Neural cell (in vitro differentiated cells): ENCODE measurements at regions not wholly inside any gene's neighbourhood (a gene's known extent, or its start where the extent isn't known, plus 50 kb on each side); places are given as distances from the start of the nearest gene placed in this dataset.

Source experiments
- H2AFZ ChIP-seq: fragments of 200-600, 300-800 bp; sonication (generic), shearing (Covaris generic); 2 replicates; pipeline ENCODE4 v1.6.0; 2014; ENCODE audit warnings: low read depth, mild to moderate bottlenecking, antibody characterized with exemption, low read length, moderate library complexity
- H3F3A ChIP-seq: fragments of 200-600 bp; shearing (Covaris generic); 2 replicates; pipeline ENCODE4 v1.6.1; 2016; ENCODE audit warnings: mild to moderate bottlenecking, moderate library complexity, mixed read lengths, antibody characterized with exemption, low read length; ENCODE audit not compliant: insufficient read depth, poor library complexity, severe bottlenecking
- H3K27ac ChIP-seq: fragments of 200-600, 300-800 bp; sonication (generic), shearing (Covaris generic); 2 replicates; pipeline ENCODE4 v1.5.1; 2014; ENCODE audit warnings: mild to moderate bottlenecking, low read length, moderate library complexity
- H3K27me3 ChIP-seq: fragments of 300-800, 200-600 bp; sonication (generic), shearing (Covaris generic); 2 replicates; pipeline ENCODE4 v1.6.0; 2014; ENCODE audit warnings: mild to moderate bottlenecking, low read depth, low read length, moderate library complexity; ENCODE audit not compliant: insufficient read depth
- H3K36me3 ChIP-seq: fragments of 300-800, 200-600 bp; sonication (generic), shearing (Covaris generic); 2 replicates; pipeline ENCODE4 v1.5.1; 2014; ENCODE audit warnings: mild to moderate bottlenecking, antibody characterized with exemption, low read length, moderate library complexity; ENCODE audit not compliant: insufficient read depth
- H3K4me2 ChIP-seq: fragments of 300-800, 200-600 bp; sonication (generic), shearing (Covaris generic); 2 replicates; pipeline ENCODE4 v1.6.0; 2014; ENCODE audit warnings: mild to moderate bottlenecking, low read length
- H3K4me3 ChIP-seq: fragments of 300-800, 200-600 bp; sonication (generic), shearing (Covaris generic); 2 replicates; pipeline ENCODE4 v1.5.1; 2014; ENCODE audit warnings: mild to moderate bottlenecking, low read length, moderate library complexity
- H3K79me2 ChIP-seq: fragments of 200-600 bp; shearing (Covaris generic); replicated peaks from 2 replicates; pipeline ENCODE4 v1.6.0; 2014; ENCODE audit warnings: mild to moderate bottlenecking, low read length, moderate library complexity; ENCODE audit not compliant: insufficient read depth
- H3K9ac ChIP-seq: fragments of 300-800, 200-600 bp; sonication (generic), shearing (Covaris generic); 2 replicates; pipeline ENCODE4 v1.6.1; 2016; ENCODE audit warnings: mild to moderate bottlenecking, low read length, mixed read lengths
- H3K9me2 ChIP-seq: fragments of 200-600 bp; shearing (Covaris generic); 2 replicates; pipeline ENCODE4 v1.6.1; 2016; ENCODE audit warnings: mild to moderate bottlenecking, low read length, mixed read lengths; ENCODE audit not compliant: insufficient read depth
- H3K9me3 ChIP-seq: fragments of 200-600, 300-800 bp; sonication (generic), shearing (Covaris generic); 2 replicates; pipeline ENCODE4 v1.6.1; 2016; ENCODE audit warnings: mild to moderate bottlenecking, mixed run types, low read length, moderate library complexity, mixed read lengths
- H4K20me1 ChIP-seq: fragments of 200-600 bp; shearing (Covaris generic); 2 replicates; pipeline ENCODE4 v1.6.1; 2016; ENCODE audit warnings: mild to moderate bottlenecking, mixed run types; ENCODE audit not compliant: insufficient read depth
- CTCF ChIP-seq: fragments of 450-650 bp; IDR thresholded peaks from 2 replicates; pipeline ENCODE4 v1.5.1; 2014; ENCODE audit warnings: antibody characterized with exemption, mild to moderate bottlenecking, moderate library complexity; ENCODE audit not compliant: poor library complexity, severe bottlenecking
- EP300 ChIP-seq: fragments of 450-650 bp; conservative IDR thresholded peaks from 2 replicates; pipeline ENCODE4 v1.6.1; 2014; ENCODE audit warnings: antibody characterized with exemption, mild to moderate bottlenecking, moderate library complexity; ENCODE audit not compliant: poor library complexity, severe bottlenecking
- EZH2 ChIP-seq: fragments of 200-600, 300-800 bp; shearing (Covaris generic), sonication (generic); IDR thresholded peaks from 2 replicates; pipeline ENCODE4 v1.6.1; 2014; ENCODE audit warnings: antibody characterized with exemption, low read length, borderline replicate concordance, mild to moderate bottlenecking; ENCODE audit not compliant: insufficient read depth, poor library complexity, severe bottlenecking
- MXI1 ChIP-seq: fragments of 450-650 bp; conservative IDR thresholded peaks from 2 replicates; pipeline ENCODE4 v1.6.1; 2014; ENCODE audit warnings: antibody characterized with exemption, mild to moderate bottlenecking; ENCODE audit not compliant: poor library complexity, severe bottlenecking
- POLR2AphosphoS5 ChIP-seq: IDR thresholded peaks from 2 replicates; pipeline ENCODE4 v1.6.1; 2012
- RAD21 ChIP-seq: fragments of 450-650 bp; conservative IDR thresholded peaks from 2 replicates; pipeline ENCODE4 v1.6.1; 2014; ENCODE audit warnings: antibody characterized with exemption, mild to moderate bottlenecking, moderate library complexity
- REST ChIP-seq: IDR thresholded peaks from 2 replicates; pipeline ENCODE4 v1.6.1; 2012; ENCODE audit warnings: borderline replicate concordance
- SMC3 ChIP-seq: fragments of 450-650 bp; conservative IDR thresholded peaks from 2 replicates; pipeline ENCODE4 v1.6.1; 2014; ENCODE audit warnings: antibody characterized with exemption, mild to moderate bottlenecking, moderate library complexity; ENCODE audit not compliant: poor library complexity
- TAF1 ChIP-seq: IDR thresholded peaks from 2 replicates; pipeline ENCODE4 v1.6.1; 2012; ENCODE audit warnings: low read depth

DNA sequence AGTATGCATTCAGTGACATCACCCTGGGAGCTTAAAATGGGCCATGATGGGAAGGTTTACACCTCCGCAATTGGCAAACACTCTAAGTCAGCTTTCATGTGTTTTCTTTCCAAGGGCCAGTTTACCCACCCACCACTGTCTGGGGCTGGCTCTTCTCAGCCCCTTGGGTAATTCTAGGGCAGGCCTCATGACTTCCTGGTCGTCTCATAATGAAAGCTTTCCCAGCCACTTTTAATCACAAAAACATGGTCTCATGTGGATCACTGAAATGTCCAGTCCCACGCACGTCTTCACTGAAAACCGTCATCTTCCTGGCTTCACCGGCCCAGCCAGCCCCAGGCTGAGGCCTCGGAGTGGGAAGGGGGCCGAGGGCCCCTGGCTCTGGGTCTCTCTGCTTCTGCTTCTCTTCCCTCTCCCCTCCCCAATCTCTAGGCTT, 58.5 kb upstream of the ANO1 start:
- no peaks in the 10 kb centered on the region for H3K27me3 ChIP-seq

More for the DNA sequence above, 58.5 kb upstream of the ANO1 start:
- Histone ChIP-seq H3K36me3 (no peaks in the 10 kb centered on the region), H3K27ac (no peak overlapping the region), H3K9ac (no peak overlapping the region), H3K9me2 (no peaks in the 10 kb centered on the region), H2AFZ (no peak overlapping the region), H3K79me2 (no peaks in the 10 kb centered on the region), H4K20me1 (no peaks in the 10 kb centered on the region), H3K9me3 (peaks cover 5% of the 10 kb centered on the region), H3F3A (no peaks in the 10 kb centered on the region), H3K4me2 (no peak overlapping the region), H3K4me3 (no peak overlapping the region)
- TF ChIP-seq RAD21 = no peak
- TF ChIP-seq SMC3 = no peak
- TF ChIP-seq MXI1 = no peak
- no peak for TF ChIP-seq CTCF
- no peak for TF ChIP-seq REST
- no peak for TF ChIP-seq POLR2AphosphoS5
- TF ChIP-seq TAF1 = no peak
- TF ChIP-seq EP300 = no peak
- TF ChIP-seq EZH2 = no peak
